NOMO-1 (cell line): ENCODE measurements at regions not wholly inside any gene's neighbourhood (a gene's known extent, or its start where the extent isn't known, plus 50 kb on each side); places are given as distances from the start of the nearest gene placed in this dataset.
A peak's percentile ranks its signal among the peaks of the same experiment; 100 is the strongest.
"Not testable (repeated sequence)": the region's sequence is repeated elsewhere in the genome, so short reads cannot be mapped to it uniquely, and the experiment has no call there.

Source experiments
- DNase-seq, 2 experiments: peaks; one replicate each; lab custom pipeline; 2025; ENCODE audit not compliant: unreplicated experiment in 2 of 2; lab: John Stamatoyannopoulos, UW

- DNase-seq: no peak
Observed at GRCh38 chr15:95608371-95608770, 722.1 kb upstream of the NR2F2 start.

GRCh38 chr15:95609096-95609495 lies 721.4 kb upstream of the NR2F2 start:
- peak; percentile 48 to 87 for DNase-seq

GRCh38 chr15:95610945-95611344 lies 719.6 kb upstream of the NR2F2 start:
- no peak for DNase-seq

- no peak for DNase-seq
Observed at GRCh38 chr15:95615436-95615835, 715.1 kb upstream of the NR2F2 start.

GRCh38 chr15:95616306-95616705 lies 714.2 kb upstream of the NR2F2 start:
- DNase-seq: no peak

- DNase-seq: peak; percentile 85 to 94
Observed at GRCh38 chr15:95620934-95621579, 709.4 kb upstream of the NR2F2 start.

GRCh38 chr15:95622843-95623242 lies 707.7 kb upstream of the NR2F2 start:
- no peak for DNase-seq

GRCh38 chr15:95624100-95624499 lies 706.4 kb upstream of the NR2F2 start:
- no peak for DNase-seq

- DNase-seq: peak in 1 of 2 experiments; percentile 4
Observed at GRCh38 chr15:95624616-95625361, 705.7 kb upstream of the NR2F2 start.

- DNase-seq: no peak
Observed at GRCh38 chr15:95626501-95627361, 703.8 kb upstream of the NR2F2 start.

GRCh38 chr15:95629503-95630168 lies 700.9 kb upstream of the NR2F2 start:
- no peak for DNase-seq

- no peak for DNase-seq
Observed at GRCh38 chr15:95630683-95631082, 699.8 kb upstream of the NR2F2 start.

- DNase-seq: no peak
Observed at GRCh38 chr15:95635666-95636065, 694.8 kb upstream of the NR2F2 start.

GRCh38 chr15:95636107-95636506 lies 694.4 kb upstream of the NR2F2 start:
- DNase-seq: no peak

GRCh38 chr15:95637234-95637633 lies 693.3 kb upstream of the NR2F2 start:
- not testable (repeated sequence) for DNase-seq

GRCh38 chr15:95639208-95639607 lies 691.3 kb upstream of the NR2F2 start:
- DNase-seq: no peak

GRCh38 chr15:95644100-95644875 lies 686.2 kb upstream of the NR2F2 start:
- no peak for DNase-seq

- DNase-seq: no peak
Observed at GRCh38 chr15:95645791-95646338, 684.6 kb upstream of the NR2F2 start.

- DNase-seq: no peak
Observed at GRCh38 chr15:95646484-95647273, 683.8 kb upstream of the NR2F2 start.
